Lower lobe of right lung (tissue), 2 donors: ENCODE measurements at regions not wholly inside any gene's neighbourhood (a gene's known extent, or its start where the extent isn't known, plus 50 kb on each side); places are given as distances from the start of the nearest gene placed in this dataset.
"Not testable (repeated sequence)": the region's sequence is repeated elsewhere in the genome, so short reads cannot be mapped to it uniquely, and the experiment has no call there.

ENCODE experiments used
- ATAC-seq, 2 donors: fragments of 200-7000 bp; cut with Tn5 transposase; one replicate each; pipeline ENCODE4 v1.9.1; 2020 to 2022; ENCODE audit warnings: mild to moderate bottlenecking in 2 of 2, moderate library complexity in 2 of 2
- DNase-seq: peaks from one replicate; pipeline ENCODE4 v3.0.0-alpha.2; 2020
- H3K27ac ChIP-seq: fragments of 200-600 bp; one replicate; pipeline ENCODE4 v1.8.0; 2022
- H3K27me3 ChIP-seq: fragments of 200-600 bp; one replicate; pipeline ENCODE4 v1.8.0; 2022; ENCODE audit warnings: low read depth
- H3K36me3 ChIP-seq: fragments of 200-600 bp; one replicate; pipeline ENCODE4 v1.8.0; 2022; ENCODE audit warnings: mild to moderate bottlenecking
- H3K4me1 ChIP-seq: fragments of 200-600 bp; one replicate; pipeline ENCODE4 v1.8.0; 2022
- H3K4me3 ChIP-seq: fragments of 200-600 bp; one replicate; pipeline ENCODE4 v1.8.0; 2022; ENCODE audit warnings: mild to moderate bottlenecking
- H3K9me3 ChIP-seq: fragments of 200-600 bp; one replicate; pipeline ENCODE4 v1.8.0; 2022
- CTCF ChIP-seq: fragments of 200-600 bp; IDR thresholded peaks from one replicate; pipeline ENCODE4 v1.8.0; 2022; ENCODE audit warnings: antibody characterized with exemption, mild to moderate bottlenecking
- intact Hi-C: fragments of 100-400 bp; cut with DNase I; formaldehyde crosslinking; loops from one replicate; pipeline ENCODE4 v1.11.0; 2022
- donor health status: DM: no; HTN: yes; CAD: no; lungs with severe emphysema.

DNA sequence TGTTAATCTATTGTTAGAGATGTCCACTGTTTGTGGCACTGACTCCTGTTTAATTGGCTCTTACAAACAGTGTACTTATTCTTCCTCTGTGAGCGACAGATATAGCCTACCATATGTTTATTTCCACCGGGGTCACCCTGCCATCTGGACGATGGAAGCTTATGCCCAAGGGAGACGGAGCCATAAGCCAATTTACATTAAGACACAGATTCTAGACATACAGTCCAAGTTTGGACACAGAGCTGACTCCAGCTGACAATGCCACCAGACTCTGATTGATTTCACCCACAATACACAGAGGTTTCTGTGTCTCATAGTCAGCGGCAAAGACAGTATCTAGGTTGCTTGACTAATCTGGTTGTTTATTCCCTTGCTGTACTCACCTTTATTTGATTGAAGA is 198.9 kb downstream of the ENC1 start:
- Histone ChIP-seq H3K27me3 (no peaks in the 10 kb centered on the region), H3K27ac (no peak overlapping the region), H3K4me1 (no peaks in the 10 kb centered on the region), H3K36me3 (no peaks in the 10 kb centered on the region), H3K9me3 (no peaks in the 10 kb centered on the region), H3K4me3 (no peak overlapping the region)
- intact Hi-C loops = no loop called here
- DNase-seq = no peak
- no peak for ATAC-seq
- no peak for TF ChIP-seq CTCF

DNA sequence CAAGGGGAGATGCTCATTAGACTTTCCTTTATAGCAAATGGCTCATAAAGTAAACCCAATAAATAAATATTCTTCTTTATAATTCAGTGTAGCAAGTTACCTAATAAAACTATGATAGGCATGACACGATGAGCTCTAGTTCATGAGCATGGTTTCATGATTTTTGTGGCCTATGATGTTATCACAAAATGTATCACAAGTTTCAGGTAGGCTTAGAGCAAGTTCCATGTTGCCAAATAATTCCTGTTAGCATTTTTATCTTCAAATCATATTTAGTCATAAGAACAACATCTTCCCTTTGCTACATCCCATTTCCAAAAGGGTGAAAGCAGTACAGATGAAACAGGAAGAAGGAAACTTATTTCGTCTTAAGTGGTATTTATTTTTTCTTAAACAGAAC is 200.2 kb downstream of the ENC1 start:
- Histone ChIP-seq H3K4me3 (no peak overlapping the region), H3K9me3 (no peaks in the 10 kb centered on the region), H3K27ac (no peak overlapping the region), H3K4me1 (no peaks in the 10 kb centered on the region), H3K36me3 (no peaks in the 10 kb centered on the region), H3K27me3 (no peaks in the 10 kb centered on the region)
- no peak for TF ChIP-seq CTCF
- intact Hi-C loops = no loop called here
- no peak for DNase-seq
- ATAC-seq = no peak

DNA sequence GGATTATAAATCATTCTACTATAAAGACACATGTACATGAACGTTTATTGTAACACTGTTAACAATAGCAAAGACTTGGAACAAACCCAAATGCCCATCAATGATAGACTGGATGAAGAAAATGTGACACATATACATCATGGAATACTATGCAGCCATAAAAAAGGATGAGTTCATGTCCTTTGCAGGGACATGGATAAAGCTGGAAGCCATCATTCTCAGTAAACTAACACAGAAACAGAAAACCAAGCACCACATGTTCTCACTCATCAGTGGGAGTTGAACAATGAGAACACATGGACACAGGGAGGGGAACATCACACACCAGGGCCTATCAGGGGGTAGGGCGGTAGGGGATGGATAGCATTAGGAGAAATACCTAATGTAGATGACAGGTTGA is 202.7 kb downstream of the ENC1 start:
- peaks cover 22% of the 10 kb centered on the region for H3K4me1 ChIP-seq
- H3K27ac ChIP-seq, H3K27me3 ChIP-seq, ATAC-seq, H3K36me3 ChIP-seq, H3K4me3 ChIP-seq, H3K9me3 ChIP-seq, intact Hi-C loops, DNase-seq: not testable (repeated sequence)

DNA sequence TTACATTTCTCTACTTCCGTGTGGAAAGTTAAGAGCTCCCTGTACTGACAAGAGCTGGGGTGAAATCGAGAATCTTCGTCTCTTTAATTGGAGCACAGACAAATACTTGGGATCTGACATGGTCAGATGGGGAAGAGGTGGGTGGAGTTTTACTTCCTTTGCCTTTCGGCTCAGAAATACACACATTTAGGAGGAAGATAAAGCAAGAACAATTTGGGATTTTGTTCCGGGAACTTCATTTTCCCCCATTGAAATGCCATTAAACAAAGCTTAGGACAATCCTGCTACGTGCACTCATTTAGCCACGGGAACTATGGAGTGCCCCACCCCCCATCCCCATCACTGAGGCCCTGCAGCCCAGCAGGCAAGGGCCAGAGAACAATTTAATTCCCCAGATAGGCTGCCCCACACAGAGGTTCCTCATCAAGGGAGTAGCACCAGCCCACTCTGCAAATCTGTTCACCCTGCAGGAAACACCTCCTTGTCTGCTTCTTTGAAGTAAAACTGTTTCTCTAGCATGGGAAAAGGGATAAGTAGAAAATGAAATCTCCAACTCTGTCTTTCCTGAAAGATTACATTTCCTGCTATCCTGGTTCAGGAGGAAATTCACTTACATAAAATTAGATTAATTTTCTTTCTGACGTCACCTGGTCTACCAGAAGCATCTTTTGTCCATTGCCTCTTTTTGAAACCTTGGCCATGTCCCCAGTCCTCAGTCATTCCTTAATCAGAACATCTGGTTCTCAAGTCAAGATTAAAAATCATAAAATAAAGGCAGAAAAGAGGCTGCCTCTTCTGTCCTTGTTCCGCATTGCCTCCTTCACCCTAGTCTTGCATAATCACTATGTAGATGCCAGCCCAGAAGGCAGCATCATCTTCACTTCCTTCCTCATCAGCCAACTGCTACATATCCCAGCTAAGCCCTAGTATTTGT is 206.4 kb downstream of the ENC1 start:
- no peaks in the 10 kb centered on the region for H3K9me3 ChIP-seq
- ATAC-seq (peak; percentile 66 to 82), DNase-seq (no peak)
- no peaks in the 10 kb centered on the region for H3K27me3 ChIP-seq
- TF ChIP-seq CTCF = no peak
- H3K27ac ChIP-seq = peak overlapping the region; percentile 46
- peaks cover 38% of the 10 kb centered on the region for H3K4me1 ChIP-seq
- no peak overlapping the region for H3K4me3 ChIP-seq
- intact Hi-C loops = no loop called here
- no peaks in the 10 kb centered on the region for H3K36me3 ChIP-seq

DNA sequence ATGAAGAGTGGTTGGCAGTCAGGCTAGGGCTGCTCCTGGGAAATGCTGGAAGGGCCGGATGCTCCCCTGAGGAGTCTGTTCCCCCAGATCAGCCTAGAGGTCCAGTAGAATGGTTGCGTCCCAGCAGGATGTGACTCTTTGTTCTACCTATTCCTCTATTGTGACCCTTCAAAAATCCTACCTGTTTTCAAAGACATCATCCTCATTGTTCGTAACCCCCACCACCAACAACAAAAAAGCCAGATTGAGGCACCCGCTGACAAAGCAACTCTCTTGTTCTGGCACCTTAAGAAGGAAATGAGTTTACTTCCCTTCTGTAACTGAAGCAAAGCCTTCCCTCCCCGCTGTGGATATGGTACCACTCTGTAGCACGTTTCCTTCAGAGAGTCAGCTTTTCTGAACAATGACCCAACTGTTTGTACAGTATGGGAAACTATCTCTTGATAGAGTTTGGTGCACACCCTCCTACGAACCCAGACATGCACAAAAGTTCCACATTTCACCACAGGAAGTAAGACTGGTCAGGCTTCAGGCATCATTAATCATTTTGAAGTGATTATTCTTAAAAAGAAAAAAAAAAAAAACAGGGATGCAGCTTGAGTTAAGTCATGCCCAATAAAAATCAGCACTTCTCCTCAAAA is 207.2 kb downstream of the ENC1 start:
- ATAC-seq (peak; percentile 71 to 74), DNase-seq (no peak)
- H3K27me3 ChIP-seq = no peaks in the 10 kb centered on the region
- peak overlapping the region; percentile 46 for H3K27ac ChIP-seq
- H3K4me1 ChIP-seq = peaks cover 38% of the 10 kb centered on the region
- H3K36me3 ChIP-seq = no peaks in the 10 kb centered on the region
- no peaks in the 10 kb centered on the region for H3K9me3 ChIP-seq
- no peak for TF ChIP-seq CTCF
- intact Hi-C loops = no loop called here
- no peak overlapping the region for H3K4me3 ChIP-seq

- H3K27ac ChIP-seq = peak overlapping the region; percentile 6
- H3K4me3 ChIP-seq = no peak overlapping the region
- no peak for DNase-seq
- peaks cover 38% of the 10 kb centered on the region for H3K4me1 ChIP-seq
- no peak for TF ChIP-seq CTCF
- ATAC-seq = no peak
- intact Hi-C loops = no loop called here
- H3K27me3 ChIP-seq = no peaks in the 10 kb centered on the region
- no peaks in the 10 kb centered on the region for H3K36me3 ChIP-seq
- H3K9me3 ChIP-seq = no peaks in the 10 kb centered on the region
Measured at GRCh38 chr5:74432721-74433120, 207.8 kb downstream of the ENC1 start.
